ENCODE measurements at regions not wholly inside any gene's neighbourhood (a gene's known extent, or its start where the extent isn't known, plus 50 kb on each side); places are given as distances from the start of the nearest gene placed in this dataset.

GRCh38 chr16:6687593-6687992, 645.1 kb upstream of the RBFOX1 start:
- DNase-seq (ENCODE audit: low read depth in 3 of 3, low spot score in 1 of 3) = no peak

GRCh38 chr16:6684076-6684673, 648.5 kb upstream of the RBFOX1 start:
- no peak for DNase-seq (ENCODE audit: low read depth in 3 of 3, low spot score in 1 of 3)

GRCh38 chr16:6682142-6682811, 650.4 kb upstream of the RBFOX1 start:
- no peak for DNase-seq (ENCODE audit: low read depth in 3 of 3, low spot score in 1 of 3)

GRCh38 chr16:6678586-6678985, 654.1 kb upstream of the RBFOX1 start:
- DNase-seq (ENCODE audit: low read depth in 3 of 3, low spot score in 1 of 3) = no peak

DNA sequence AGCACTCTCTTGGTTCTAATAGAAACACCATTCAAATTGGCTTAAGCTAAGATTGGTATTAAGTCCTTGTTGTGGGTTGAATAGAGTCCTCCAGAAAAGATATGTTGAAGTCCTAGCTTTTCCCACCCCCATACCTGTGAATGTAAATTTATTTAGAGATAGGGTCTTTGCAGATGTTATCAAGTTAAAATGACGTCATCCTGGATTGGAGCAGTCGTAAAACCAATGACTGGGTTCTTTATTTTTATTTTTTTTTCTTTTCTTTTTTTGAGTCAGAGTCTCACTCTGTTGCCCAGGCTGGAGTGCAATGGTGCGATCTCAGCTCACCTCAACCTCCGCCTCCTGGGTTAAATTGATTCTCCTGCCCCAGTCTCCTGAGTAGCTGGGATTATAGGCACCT, 658.6 kb upstream of the RBFOX1 start:
- DNase-seq (ENCODE audit: low read depth in 3 of 3, low spot score in 1 of 3) = no peak

DNA sequence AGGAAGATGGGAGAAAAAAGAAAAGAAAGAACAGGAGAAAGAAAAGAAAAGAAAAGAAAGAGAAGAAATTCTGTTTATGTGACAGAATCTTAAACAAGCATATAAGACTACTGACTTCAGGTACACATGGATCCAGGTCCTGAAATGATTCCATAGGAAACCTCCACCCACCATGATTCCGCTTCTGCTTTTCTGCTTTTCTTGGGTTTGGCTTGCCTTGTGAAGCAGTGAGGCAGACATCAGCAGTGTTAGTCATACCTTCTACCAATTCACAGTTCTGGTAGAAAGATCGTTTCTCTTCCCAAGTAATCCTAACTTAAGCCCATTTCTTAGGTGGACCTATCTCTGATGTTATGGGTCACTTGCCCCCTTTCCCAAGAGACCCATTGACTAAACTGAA, 660.1 kb upstream of the RBFOX1 start:
- DNase-seq (ENCODE audit: low read depth in 3 of 3, low spot score in 1 of 3) = no peak

- no peak for DNase-seq (ENCODE audit: low read depth in 3 of 3, low spot score in 1 of 3)
These were observed 665.3 kb upstream of the RBFOX1 start for GRCh38 chr16:6667393-6667792.

GRCh38 chr16:6665126-6665525, 667.5 kb upstream of the RBFOX1 start:
- DNase-seq (ENCODE audit: low read depth in 3 of 3, low spot score in 1 of 3) = no peak

GRCh38 chr16:6663668-6664067, 669.0 kb upstream of the RBFOX1 start:
- no peak for DNase-seq (ENCODE audit: low read depth in 3 of 3, low spot score in 1 of 3)

- DNase-seq (ENCODE audit: low read depth in 3 of 3, low spot score in 1 of 3) = no peak
These were observed 675.9 kb upstream of the RBFOX1 start for GRCh38 chr16:6656760-6657159.

DNA sequence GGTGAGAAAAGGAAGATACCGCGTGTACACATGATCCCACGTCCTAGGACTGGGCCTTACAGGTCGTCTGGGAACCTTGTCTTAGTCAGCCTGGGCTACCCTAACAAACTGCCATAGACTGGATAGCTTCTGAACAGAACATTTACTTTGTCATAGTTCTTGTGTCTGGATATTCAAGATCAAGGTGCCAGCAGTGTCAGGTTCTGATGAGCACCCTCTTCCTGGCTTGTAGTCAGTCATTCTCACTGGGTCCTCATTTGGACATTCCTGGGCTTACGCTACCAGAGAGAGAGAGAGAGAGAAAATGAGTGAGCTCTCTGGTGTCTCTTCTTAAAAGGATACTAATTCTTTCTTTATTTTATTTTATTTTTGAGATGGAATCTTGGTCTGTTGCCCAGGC, 685.8 kb upstream of the RBFOX1 start:
- DNase-seq (ENCODE audit: low read depth in 3 of 3, low spot score in 1 of 3) = no peak

GRCh38 chr16:6645768-6646568, 686.7 kb upstream of the RBFOX1 start:
- no peak for DNase-seq (ENCODE audit: low read depth in 3 of 3, low spot score in 1 of 3)

DNA sequence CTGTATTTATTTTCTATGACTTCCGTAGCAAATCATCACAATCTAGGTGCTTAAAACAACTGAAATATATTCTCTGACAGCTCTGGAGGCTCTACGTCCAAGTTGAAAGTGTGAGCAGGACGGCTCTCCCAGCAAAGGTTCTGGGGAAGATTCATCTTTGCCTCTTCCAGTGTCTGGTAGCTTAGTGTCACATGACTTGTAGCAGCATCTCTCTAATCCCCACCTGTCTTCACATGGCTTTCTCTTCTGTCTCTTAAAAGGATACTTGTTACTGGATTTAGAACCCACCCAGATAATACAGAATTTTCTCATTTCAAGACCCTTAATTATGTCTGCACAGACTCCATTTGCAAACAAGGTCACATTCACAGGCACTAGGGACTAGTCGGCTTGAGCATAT, 687.7 kb upstream of the RBFOX1 start:
- no peak for DNase-seq (ENCODE audit: low read depth in 3 of 3, low spot score in 1 of 3)

GRCh38 chr16:6643080-6643686, 689.5 kb upstream of the RBFOX1 start:
- DNase-seq (ENCODE audit: low read depth in 3 of 3, low spot score in 1 of 3) = no peak

- no peak for DNase-seq (ENCODE audit: low read depth in 3 of 3, low spot score in 1 of 3)
These were observed 690.4 kb upstream of the RBFOX1 start for GRCh38 chr16:6642271-6642670.

DNA sequence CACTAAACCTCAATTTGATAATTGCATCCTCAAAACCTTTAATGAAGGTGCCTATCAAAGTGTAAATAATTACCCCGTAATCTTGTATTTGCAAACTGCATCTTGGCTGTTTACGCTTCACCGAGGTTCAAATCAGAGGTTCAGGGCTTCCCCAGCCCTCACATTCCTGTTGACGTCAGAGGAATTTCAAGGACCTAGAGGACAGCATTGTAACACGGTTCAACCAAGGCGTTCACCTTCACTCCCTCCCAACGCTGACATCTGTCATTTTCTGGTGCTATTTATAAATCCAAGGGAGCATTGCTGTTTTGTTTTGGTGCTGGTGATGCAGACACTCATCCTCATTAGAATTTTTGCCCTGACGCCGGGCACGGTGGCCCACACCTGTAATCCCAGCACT, 691.6 kb upstream of the RBFOX1 start:
- no peak for DNase-seq (ENCODE audit: low read depth in 3 of 3, low spot score in 1 of 3)

- no peak for DNase-seq (ENCODE audit: low read depth in 3 of 3, low spot score in 1 of 3)
These were observed 696.2 kb upstream of the RBFOX1 start for GRCh38 chr16:6636457-6636856.

- no peak for DNase-seq (ENCODE audit: low read depth in 3 of 3, low spot score in 1 of 3)
These were observed 698.5 kb upstream of the RBFOX1 start for GRCh38 chr16:6634151-6634550.

DNA sequence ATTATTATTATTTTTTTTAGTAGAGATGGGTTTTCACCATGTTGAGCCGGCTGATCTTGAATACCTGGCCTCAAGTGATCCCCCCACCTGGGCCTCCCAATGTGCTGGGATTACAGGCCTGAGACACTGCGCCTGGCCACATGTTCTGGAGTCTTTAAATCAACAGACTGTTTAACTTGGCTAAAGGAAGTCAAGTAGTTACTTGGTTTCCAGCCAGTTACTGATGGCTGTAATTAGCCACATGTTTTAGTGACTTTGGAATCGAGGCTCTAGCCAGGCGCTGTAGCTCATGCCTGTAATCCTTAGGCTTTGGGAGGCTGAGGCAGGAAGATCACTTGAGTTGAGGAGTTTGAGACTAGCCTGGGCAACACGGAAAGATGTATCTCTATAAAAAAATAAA, 699.2 kb upstream of the RBFOX1 start:
- no peak for DNase-seq (ENCODE audit: low read depth in 3 of 3, low spot score in 1 of 3)

- DNase-seq (ENCODE audit: low read depth in 3 of 3, low spot score in 1 of 3) = no peak
These were observed 703.5 kb upstream of the RBFOX1 start for GRCh38 chr16:6629110-6629509.

GRCh38 chr16:6625606-6626005, 707.0 kb upstream of the RBFOX1 start:
- no peak for DNase-seq (ENCODE audit: low read depth in 3 of 3, low spot score in 1 of 3)

DNA sequence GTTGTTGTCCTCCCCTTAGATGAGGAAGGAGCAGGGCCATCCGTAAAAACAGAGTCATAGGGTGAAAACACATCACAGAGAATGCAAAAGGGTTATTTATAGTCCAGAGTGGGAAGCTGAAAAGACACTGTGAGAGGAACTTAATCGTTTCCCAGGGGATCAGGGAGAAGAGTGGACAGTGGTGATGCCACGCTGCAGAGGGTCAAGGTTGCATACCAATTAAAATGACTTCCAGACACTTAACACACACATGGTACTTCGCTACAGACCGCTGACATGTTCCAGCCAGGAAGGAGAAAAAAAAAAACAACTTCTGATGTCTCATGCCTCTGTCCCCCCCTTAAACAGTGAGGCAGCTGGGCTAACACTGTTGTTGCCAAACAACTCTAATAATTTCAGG, 713.8 kb upstream of the RBFOX1 start:
- no peak for DNase-seq (ENCODE audit: low read depth in 3 of 3, low spot score in 1 of 3)
